Epithelial cell of esophagus (primary cell): ENCODE measurements at regions not wholly inside any gene's neighbourhood (a gene's known extent, or its start where the extent isn't known, plus 50 kb on each side); places are given as distances from the start of the nearest gene placed in this dataset.

Experiments used
- DNase-seq: peaks from one replicate; pipeline ENCODE4 v3.0.0; 2010; ENCODE audit warnings: low read depth
- H3K4me3 ChIP-seq: 2 replicates; pipeline ENCODE4 v1.5.1; 2011; ENCODE audit warnings: mild to moderate bottlenecking, low read length, control low read depth
- CTCF ChIP-seq: IDR thresholded peaks from 2 replicates; pipeline ENCODE4 v1.5.1; 2011; ENCODE audit warnings: low read depth, mild to moderate bottlenecking, low read length, control low read depth, inconsistent platforms; ENCODE audit not compliant: insufficient read depth; ENCODE audit errors: missing control alignments

GRCh38 chr3:99542767-99543518 is 95.5 kb upstream of the COL8A1 start:
- DNase-seq: peak; percentile 90
- TF ChIP-seq CTCF: no peak

GRCh38 chr3:99541181-99541580 is 97.2 kb upstream of the COL8A1 start:
- H3K4me3 ChIP-seq: no peak overlapping the region
- DNase-seq: no peak
- no peak for TF ChIP-seq CTCF

More at GRCh38 chr3:99542767-99543518, 95.5 kb upstream of the COL8A1 start:
- H3K4me3 ChIP-seq: no peak overlapping the region

GRCh38 chr3:99537416-99537815 is 101.0 kb upstream of the COL8A1 start:
- TF ChIP-seq CTCF: no peak
- no peak for DNase-seq
- no peak overlapping the region for H3K4me3 ChIP-seq

GRCh38 chr3:99536555-99537314 is 101.7 kb upstream of the COL8A1 start:
- no peak for DNase-seq
- no peak for TF ChIP-seq CTCF
- H3K4me3 ChIP-seq: no peak overlapping the region

- TF ChIP-seq CTCF: no peak
- H3K4me3 ChIP-seq: no peak overlapping the region
- DNase-seq: peak; percentile 73
These were observed 103.3 kb upstream of the COL8A1 start for GRCh38 chr3:99534951-99535704.

GRCh38 chr3:99532246-99532645 is 106.1 kb upstream of the COL8A1 start:
- DNase-seq: peak; percentile 68
- peak; percentile 73 for TF ChIP-seq CTCF
- no peak overlapping the region for H3K4me3 ChIP-seq
